LNCAP (cell line): ENCODE measurements at regions not wholly inside any gene's neighbourhood (a gene's known extent, or its start where the extent isn't known, plus 50 kb on each side); places are given as distances from the start of the nearest gene placed in this dataset.

ENCODE experiments used
- TF ChIP-seq, protein P1 (sequence below): fragments of 450-650 bp; IDR thresholded peaks from 2 replicates; pipeline ENCODE4 v1.5.1; 2017; ENCODE audit warnings: mild to moderate bottlenecking

DNA sequence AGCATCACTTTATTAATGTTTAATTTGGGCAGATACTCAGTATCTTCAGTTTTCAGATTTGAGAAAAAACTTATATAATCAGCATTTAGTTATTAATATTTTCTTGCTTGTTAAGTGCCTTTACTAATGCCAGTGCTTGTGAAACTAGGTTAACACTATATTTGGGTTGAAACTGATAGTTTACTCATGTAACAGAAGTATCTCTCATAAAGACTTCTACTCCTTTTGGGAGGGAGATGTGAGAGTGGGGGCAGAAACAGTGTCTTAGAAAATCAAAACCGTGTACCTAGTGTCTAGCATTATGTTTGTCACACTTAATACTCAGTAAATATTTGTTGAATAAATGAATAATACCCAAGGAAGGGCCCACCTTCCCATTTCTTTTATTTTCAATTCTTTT lies 129.5 kb downstream of the MSTN start:
- TF ChIP-seq, protein P1, sequence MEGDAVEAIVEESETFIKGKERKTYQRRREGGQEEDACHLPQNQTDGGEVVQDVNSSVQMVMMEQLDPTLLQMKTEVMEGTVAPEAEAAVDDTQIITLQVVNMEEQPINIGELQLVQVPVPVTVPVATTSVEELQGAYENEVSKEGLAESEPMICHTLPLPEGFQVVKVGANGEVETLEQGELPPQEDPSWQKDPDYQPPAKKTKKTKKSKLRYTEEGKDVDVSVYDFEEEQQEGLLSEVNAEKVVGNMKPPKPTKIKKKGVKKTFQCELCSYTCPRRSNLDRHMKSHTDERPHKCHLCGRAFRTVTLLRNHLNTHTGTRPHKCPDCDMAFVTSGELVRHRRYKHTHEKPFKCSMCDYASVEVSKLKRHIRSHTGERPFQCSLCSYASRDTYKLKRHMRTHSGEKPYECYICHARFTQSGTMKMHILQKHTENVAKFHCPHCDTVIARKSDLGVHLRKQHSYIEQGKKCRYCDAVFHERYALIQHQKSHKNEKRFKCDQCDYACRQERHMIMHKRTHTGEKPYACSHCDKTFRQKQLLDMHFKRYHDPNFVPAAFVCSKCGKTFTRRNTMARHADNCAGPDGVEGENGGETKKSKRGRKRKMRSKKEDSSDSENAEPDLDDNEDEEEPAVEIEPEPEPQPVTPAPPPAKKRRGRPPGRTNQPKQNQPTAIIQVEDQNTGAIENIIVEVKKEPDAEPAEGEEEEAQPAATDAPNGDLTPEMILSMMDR = no peak

DNA sequence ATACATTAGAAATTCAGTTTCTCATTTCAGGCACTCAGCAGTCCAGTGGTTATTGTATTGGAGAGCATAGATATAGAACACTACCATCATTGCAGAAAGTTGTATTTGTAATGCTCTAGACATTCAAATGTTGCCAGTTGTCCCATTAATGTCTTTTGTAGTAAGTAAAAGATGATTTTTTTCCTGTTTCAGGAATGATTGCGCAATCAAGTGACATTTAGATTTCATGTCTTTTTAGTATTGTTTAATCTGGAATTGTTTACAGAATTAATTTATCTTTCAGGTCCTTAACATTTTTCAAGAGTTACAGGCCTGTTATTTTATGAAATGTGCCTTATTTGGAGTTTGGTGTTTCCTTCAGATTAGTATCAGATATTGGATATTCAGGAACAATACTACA lies 134.7 kb downstream of the MSTN start:
- TF ChIP-seq, protein P1 = no peak
